Ectodermal cell (in vitro differentiated cells): ENCODE measurements at regions not wholly inside any gene's neighbourhood (a gene's known extent, or its start where the extent isn't known, plus 50 kb on each side); places are given as distances from the start of the nearest gene placed in this dataset.

Source experiments
- H3K27ac ChIP-seq: 2 replicates; pipeline ENCODE4 v1.7.0; 2013; ENCODE audit warnings: mild to moderate bottlenecking, low read depth, low read length; ENCODE audit not compliant: insufficient read depth, poor library complexity, severe bottlenecking
- H3K27me3 ChIP-seq: 2 replicates; pipeline ENCODE4 v1.7.0; 2013; ENCODE audit warnings: mild to moderate bottlenecking, low read length; ENCODE audit not compliant: insufficient read depth, control insufficient read depth, poor library complexity, severe bottlenecking
- H3K36me3 ChIP-seq: one replicate; pipeline ENCODE4 v1.7.0; 2013; ENCODE audit warnings: low read length; ENCODE audit not compliant: control insufficient read depth, insufficient read depth
- H3K4me1 ChIP-seq: one replicate; pipeline ENCODE4 v1.7.0; 2013; ENCODE audit warnings: low read length; ENCODE audit not compliant: control insufficient read depth, insufficient read depth
- H3K4me3 ChIP-seq: 2 replicates; pipeline ENCODE4 v1.7.0; 2013; ENCODE audit warnings: low read depth, low read length, control low read depth; ENCODE audit not compliant: insufficient read depth
- H3K9me3 ChIP-seq: 2 replicates; pipeline ENCODE4 v1.7.0; 2013; ENCODE audit warnings: mild to moderate bottlenecking, low read length, moderate library complexity; ENCODE audit not compliant: control insufficient read depth
- WGBS, 2 experiments: methylation state at CpG; one replicate each; pipeline ENCODE4 v1.1.7; 2013; ENCODE audit warnings: missing lambda C conversion rate in 2 of 2; 5-methylcytosine and 5-hydroxymethylcytosine counted together

DNA sequence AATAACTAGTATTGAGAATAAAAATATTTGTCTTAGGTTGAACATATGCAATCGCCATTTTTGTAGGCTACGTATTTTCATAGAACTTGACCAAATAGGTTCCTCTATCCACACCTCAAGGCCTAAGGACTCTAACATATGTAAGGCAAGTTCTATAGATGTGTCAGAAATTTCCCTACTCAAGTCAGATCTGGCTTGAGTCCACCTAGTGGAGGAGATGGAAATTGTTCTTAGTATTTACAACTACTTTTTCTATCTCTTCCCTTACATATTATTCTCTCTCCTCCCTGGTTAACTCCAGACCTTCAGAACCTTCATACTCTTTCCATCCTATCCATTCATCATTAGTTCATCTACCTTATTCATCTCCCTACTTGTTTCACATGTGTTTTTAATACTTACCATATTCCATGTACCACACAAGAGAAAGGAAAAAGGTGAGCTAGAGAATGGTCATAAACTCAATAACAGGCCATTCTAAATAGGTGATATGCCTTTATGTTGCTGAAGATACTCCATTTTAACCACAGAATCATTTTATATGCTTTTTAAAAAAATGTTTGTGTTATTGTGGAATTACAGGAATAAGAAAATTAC is 174.5 kb upstream of the HDAC9 start:
- H3K9me3 ChIP-seq, result no peaks in the 10 kb centered on the region
- 100% methylated on average over 2 of the region's 2 CpGs; no CpG with 5 or more reads in 1 of the 2 experiments for WGBS, 2 experiments
- no peak overlapping the region for H3K4me3 ChIP-seq
- peaks cover 10% of the 10 kb centered on the region for H3K4me1 ChIP-seq
- no peak overlapping the region for H3K27ac ChIP-seq
- H3K36me3 ChIP-seq, result no peaks in the 10 kb centered on the region
- no peaks in the 10 kb centered on the region for H3K27me3 ChIP-seq

DNA sequence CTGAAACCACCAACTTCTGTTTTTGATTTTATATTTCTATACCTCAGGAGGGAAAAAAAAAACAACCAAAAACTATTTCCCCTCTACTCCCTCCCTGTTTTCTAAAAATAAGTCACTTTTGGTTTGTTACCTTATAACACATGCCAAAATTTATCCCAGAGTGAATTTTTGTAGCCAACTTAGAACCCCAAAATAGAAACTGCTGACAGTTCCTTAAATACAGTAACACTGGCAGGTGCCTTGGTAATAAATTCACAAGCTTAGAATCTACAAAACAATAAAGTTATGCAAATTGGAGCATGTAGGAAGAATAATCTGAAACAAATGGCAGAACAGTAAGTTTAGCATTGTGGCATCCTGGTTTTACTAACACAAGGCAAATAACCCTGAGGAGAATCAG is 165.0 kb upstream of the HDAC9 start:
- Histone ChIP-seq H3K9me3 (no peaks in the 10 kb centered on the region), H3K4me1 (no peaks in the 10 kb centered on the region), H3K4me3 (no peak overlapping the region), H3K27ac (no peak overlapping the region), H3K27me3 (no peaks in the 10 kb centered on the region), H3K36me3 (no peaks in the 10 kb centered on the region)

DNA sequence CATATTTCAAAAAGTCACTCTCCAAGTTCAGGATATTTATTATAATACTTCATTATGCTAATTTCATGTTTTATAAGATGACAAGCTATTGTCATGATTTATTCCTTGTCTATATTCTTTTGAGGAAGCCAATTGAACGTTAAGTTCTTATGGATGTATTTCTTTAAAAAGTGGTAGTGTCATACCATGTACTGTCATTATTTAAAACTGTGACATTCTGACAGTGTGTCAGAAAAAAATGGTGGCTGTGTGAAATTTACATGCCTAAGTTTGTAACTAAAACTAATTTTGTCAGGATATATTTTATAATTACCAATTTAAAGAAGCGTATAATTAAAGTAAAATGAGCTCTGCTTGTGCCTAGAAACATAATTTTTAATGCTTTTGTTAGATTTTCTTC is 158.9 kb upstream of the HDAC9 start:
- 86 to 94% methylated on average over 1 of the region's 2 CpGs for WGBS, 2 experiments
- no peak overlapping the region for H3K4me3 ChIP-seq
- H3K9me3 ChIP-seq, result no peaks in the 10 kb centered on the region

DNA sequence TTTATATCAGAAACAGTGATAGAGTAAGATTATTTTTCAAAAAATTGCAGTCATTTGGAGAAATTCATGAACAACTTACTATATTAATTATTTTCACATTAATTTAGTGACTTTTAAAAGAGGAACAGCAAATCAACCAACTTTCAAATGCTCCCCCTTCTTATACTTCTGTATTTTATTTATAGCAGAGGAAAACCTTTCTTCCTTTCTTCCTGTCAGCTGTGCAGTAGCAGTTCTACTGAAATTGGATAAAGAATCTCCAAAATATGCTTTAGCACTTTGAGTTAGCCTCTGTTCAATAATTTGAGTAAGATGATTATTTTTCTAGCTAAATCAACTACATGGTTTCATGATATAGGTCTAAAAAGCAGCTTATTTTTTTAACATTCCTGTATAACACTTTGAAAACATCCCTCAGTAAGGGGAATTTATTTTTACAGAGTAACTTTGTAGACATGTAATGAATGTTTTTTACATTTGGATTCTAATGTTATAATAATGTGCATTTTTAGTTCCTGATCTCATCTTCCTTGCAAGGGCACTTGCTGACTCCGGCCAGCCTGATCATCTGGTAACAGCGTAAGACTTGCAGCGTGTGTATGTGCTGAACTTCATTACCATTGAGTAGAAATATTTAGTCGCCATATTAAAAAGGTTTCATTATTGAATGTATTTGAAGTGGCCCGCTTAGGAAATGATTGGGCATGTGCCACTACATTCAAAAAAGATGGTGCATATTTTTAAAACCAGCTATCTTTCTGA is 158.3 kb upstream of the HDAC9 start:
- 96 to 99% methylated on average over 5 of the region's 5 CpGs for WGBS, 2 experiments
- no peak overlapping the region for H3K4me3 ChIP-seq
- no peaks in the 10 kb centered on the region for H3K4me1 ChIP-seq
- no peaks in the 10 kb centered on the region for H3K9me3 ChIP-seq
- H3K27ac ChIP-seq, result no peak overlapping the region
- H3K36me3 ChIP-seq, result no peaks in the 10 kb centered on the region
- H3K27me3 ChIP-seq, result no peaks in the 10 kb centered on the region

More for the DNA sequence above, 158.9 kb upstream of the HDAC9 start:
- no peak overlapping the region for H3K27ac ChIP-seq
- no peaks in the 10 kb centered on the region for H3K27me3 ChIP-seq
- no peaks in the 10 kb centered on the region for H3K36me3 ChIP-seq
- H3K4me1 ChIP-seq, result no peaks in the 10 kb centered on the region

DNA sequence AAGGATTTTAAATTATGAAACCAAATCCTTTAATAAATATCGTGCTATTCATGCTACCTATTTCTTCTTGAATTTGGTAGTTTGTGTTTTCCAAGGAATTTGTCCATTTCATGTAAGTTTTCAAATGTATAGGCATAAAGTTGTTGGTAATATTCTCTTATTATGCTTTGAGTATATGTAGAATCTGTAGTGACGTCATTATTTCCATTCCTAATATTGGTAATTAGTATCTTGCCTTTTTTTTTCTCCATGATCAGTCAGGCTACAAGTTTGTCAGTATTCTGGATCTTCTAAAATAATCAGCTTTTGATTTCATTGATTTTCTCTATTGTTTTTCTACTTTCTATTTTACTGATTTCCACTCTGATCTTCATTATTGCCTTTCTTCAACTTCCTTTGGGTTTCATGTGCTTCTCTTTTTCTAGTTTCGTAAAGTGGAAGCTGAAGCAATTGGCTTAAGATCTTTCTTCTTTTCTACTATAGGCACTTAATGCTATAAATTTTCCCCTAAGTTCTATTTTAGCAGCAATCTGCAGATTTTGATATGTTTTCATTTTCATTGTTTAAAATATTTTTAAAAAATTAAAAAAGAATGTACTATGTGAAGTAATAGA is 156.5 kb upstream of the HDAC9 start:
- no peak overlapping the region for H3K27ac ChIP-seq
- WGBS, 2 experiments, result 100% methylated on average over 1 to 2 of the region's 3 CpGs
- H3K4me3 ChIP-seq, result no peak overlapping the region
- H3K27me3 ChIP-seq, result no peaks in the 10 kb centered on the region
- H3K36me3 ChIP-seq, result no peaks in the 10 kb centered on the region
- H3K9me3 ChIP-seq, result no peaks in the 10 kb centered on the region
- H3K4me1 ChIP-seq, result no peaks in the 10 kb centered on the region

DNA sequence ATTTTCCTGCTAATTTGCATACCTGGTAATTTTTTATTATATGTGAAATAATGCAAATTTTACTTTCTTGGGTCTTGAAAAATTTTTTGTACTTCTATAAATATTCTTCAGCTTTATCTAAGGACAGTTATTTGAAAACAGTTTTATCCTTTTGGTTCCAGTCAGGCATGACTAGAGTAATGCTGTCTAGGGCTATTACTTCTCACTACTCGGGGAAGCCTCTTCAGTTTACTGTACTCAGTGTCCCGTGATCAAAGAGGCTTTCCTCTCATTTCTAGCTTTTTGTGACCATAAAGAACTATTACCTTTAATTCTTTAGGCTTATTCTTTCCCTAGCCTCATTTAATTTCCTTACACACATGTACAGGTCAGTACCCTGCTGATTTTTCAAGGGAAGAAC is 153.8 kb upstream of the HDAC9 start:
- WGBS, 2 experiments, result 89 to 92% methylated on average over 2 of the region's 2 CpGs
- H3K4me1 ChIP-seq, result no peaks in the 10 kb centered on the region
- H3K9me3 ChIP-seq, result no peaks in the 10 kb centered on the region
- H3K27ac ChIP-seq, result no peak overlapping the region
- no peak overlapping the region for H3K4me3 ChIP-seq
- no peaks in the 10 kb centered on the region for H3K36me3 ChIP-seq
- H3K27me3 ChIP-seq, result no peaks in the 10 kb centered on the region

DNA sequence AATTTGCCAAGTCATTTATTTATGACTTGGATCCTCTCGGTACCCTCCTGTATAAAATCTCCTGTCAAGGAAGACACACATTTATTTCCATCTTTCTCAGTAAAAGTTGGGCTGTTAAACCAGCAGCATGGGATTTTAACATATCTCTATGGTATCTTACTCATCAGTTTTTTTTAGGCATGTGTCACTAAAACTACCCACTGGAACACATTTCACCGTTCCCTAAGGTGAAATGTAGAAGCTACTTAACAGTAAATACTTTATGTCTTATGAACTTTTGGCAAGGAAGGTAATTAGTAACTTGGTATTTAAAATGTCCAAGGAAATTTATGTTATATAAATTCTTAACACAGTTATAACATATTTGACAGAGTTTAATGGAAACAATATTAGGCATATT is 152.5 kb upstream of the HDAC9 start:
- H3K9me3 ChIP-seq, result no peaks in the 10 kb centered on the region
- 91 to 97% methylated on average over 1 to 2 of the region's 2 CpGs for WGBS, 2 experiments
- H3K36me3 ChIP-seq, result no peaks in the 10 kb centered on the region
- H3K27me3 ChIP-seq, result no peaks in the 10 kb centered on the region
- H3K4me3 ChIP-seq, result no peak overlapping the region
- no peaks in the 10 kb centered on the region for H3K4me1 ChIP-seq
- no peak overlapping the region for H3K27ac ChIP-seq

DNA sequence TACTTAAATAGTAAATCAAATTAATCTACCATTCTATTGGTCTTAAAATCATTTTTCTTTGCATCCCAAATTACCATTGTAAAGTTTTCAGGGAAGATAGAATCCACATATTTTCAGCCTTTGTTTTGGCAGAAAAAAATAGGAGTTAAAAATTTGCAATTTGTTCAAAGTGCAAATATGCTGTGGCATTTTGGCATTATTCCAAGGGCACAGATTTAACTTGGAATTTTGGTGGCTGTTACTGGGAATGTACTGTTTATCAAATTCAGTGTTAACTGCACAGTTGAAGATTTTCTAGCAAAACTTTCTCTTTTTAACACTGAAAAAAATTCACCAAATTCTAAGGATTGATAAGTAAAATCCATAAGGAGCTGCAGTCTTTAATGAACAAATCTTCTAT is 151.0 kb upstream of the HDAC9 start:
- Histone ChIP-seq H3K27ac (no peak overlapping the region), H3K9me3 (no peaks in the 10 kb centered on the region), H3K4me3 (no peak overlapping the region), H3K36me3 (no peaks in the 10 kb centered on the region), H3K27me3 (no peaks in the 10 kb centered on the region), H3K4me1 (no peaks in the 10 kb centered on the region)

DNA sequence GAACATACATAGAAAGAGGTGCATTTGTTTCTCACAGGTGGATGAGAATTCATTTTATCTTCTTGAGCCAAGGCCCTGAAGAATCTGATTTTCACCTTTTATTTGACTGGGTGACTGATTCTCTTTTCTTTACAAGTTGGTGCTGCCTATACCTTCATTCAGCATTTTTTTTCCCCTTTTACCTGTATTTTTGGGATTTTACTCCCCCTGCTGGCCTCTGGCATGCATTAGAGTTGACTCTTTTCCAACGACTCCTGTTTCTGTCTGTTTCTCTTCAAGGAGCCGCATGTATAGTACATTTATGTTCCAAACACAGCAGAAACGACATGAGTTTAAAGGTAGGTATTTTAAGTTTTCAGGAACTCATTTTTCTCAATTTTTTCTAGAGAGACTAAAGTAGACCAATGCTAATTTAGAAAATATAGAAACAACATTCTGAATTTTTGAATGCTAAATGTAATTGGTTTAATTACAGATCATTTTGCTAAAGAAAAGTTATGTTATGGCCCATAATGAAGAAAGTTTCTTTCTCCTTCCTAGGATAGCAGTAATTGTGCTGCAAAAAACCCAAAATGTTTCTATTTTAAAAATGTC is 149.8 kb upstream of the HDAC9 start:
- 0 to 24% methylated on average over 1 to 3 of the region's 3 CpGs for WGBS, 2 experiments
- H3K4me3 ChIP-seq, result no peak overlapping the region
- no peaks in the 10 kb centered on the region for H3K9me3 ChIP-seq
- no peaks in the 10 kb centered on the region for H3K27me3 ChIP-seq
- no peaks in the 10 kb centered on the region for H3K4me1 ChIP-seq
- no peak overlapping the region for H3K27ac ChIP-seq
- H3K36me3 ChIP-seq, result no peaks in the 10 kb centered on the region

DNA sequence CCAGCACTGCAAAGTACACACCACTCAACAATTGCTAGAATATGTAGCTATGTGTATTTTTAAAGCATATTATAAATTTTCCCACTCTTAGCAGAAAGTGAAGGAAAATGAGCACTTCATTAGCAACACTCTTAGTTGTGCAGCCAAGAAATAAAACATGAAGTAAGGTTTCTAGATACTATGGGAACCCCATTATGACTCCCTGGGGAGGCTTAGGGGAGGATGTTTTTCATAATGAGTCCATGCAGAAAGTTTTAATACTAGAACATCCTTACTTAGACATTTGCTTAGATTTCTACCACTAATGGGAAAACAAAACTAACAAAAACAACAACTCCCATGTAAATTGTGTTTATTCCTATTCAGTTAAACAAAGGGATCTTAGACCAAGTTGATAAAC is 148.4 kb upstream of the HDAC9 start:
- no peaks in the 10 kb centered on the region for H3K9me3 ChIP-seq
- H3K27ac ChIP-seq, result no peak overlapping the region
- no peaks in the 10 kb centered on the region for H3K36me3 ChIP-seq
- H3K4me3 ChIP-seq, result no peak overlapping the region
- no peaks in the 10 kb centered on the region for H3K4me1 ChIP-seq
- H3K27me3 ChIP-seq, result no peaks in the 10 kb centered on the region
